ENCODE measurements at regions not wholly inside any gene's neighbourhood (a gene's known extent, or its start where the extent isn't known, plus 50 kb on each side); places are given as distances from the start of the nearest gene placed in this dataset.

GRCh38 chr18:5653802-5654201 lies 110.0 kb upstream of the EPB41L3 start:
- no peak overlapping the region for H3K27ac Mint-ChIP-seq (ENCODE audit: low read depth, unreplicated experiment)
- peaks cover under 1% of the 10 kb centered on the region for H3K9me3 Mint-ChIP-seq (ENCODE audit: unreplicated experiment)
- no peak for TF ChIP-seq CTCF (IDR thresholded peaks at IDR 0.05; ENCODE audit: unreplicated experiment)
- CTCF ChIA-PET, result interaction anchor here (1.0 kb wide), 1 partner anchor 31 kb away, joined by 3 read pairs; no protein-coding TSS in a partner anchor
- POLR2A ChIA-PET, result no interaction called here
- no peaks in the 10 kb centered on the region for H3K27me3 Mint-ChIP-seq (ENCODE audit: insufficient read depth, unreplicated experiment)
- no peaks in the 10 kb centered on the region for H3K36me3 Mint-ChIP-seq (ENCODE audit: insufficient read depth, unreplicated experiment)
- intact Hi-C loops (cut with micrococcal nuclease), result no loop called here
- DNase-seq (ENCODE audit: unreplicated experiment), result no peak
- H3K4me1 Mint-ChIP-seq (ENCODE audit: insufficient read depth, unreplicated experiment), result peaks cover 5% of the 10 kb centered on the region
- no TSS peak for BruUV-seq (replicated peaks)
- H3K4me3 Mint-ChIP-seq (ENCODE audit: unreplicated experiment), result no peak overlapping the region

GRCh38 chr18:5651736-5652135 lies 107.9 kb upstream of the EPB41L3 start:
- no peaks in the 10 kb centered on the region for H3K36me3 Mint-ChIP-seq (ENCODE audit: insufficient read depth, unreplicated experiment)
- DNase-seq (ENCODE audit: unreplicated experiment), result no peak
- BruUV-seq (replicated peaks), result no TSS peak
- ChIA-PET POLR2A (no interaction called here), CTCF (interaction anchor here (0.6 to 0.7 kb wide), 3 partner anchors 48 to 799 kb away, joined by 3 to 4 read pairs (median 3); no protein-coding TSS in a partner anchor)
- intact Hi-C loops (cut with micrococcal nuclease), result no loop called here
- H3K27ac Mint-ChIP-seq (ENCODE audit: low read depth, unreplicated experiment), result no peak overlapping the region
- H3K4me1 Mint-ChIP-seq (ENCODE audit: insufficient read depth, unreplicated experiment), result peaks cover 5% of the 10 kb centered on the region
- H3K4me3 Mint-ChIP-seq (ENCODE audit: unreplicated experiment), result no peak overlapping the region
- TF ChIP-seq CTCF (IDR thresholded peaks at IDR 0.05; ENCODE audit: unreplicated experiment), result no peak
- peaks cover 7% of the 10 kb centered on the region for H3K9me3 Mint-ChIP-seq (ENCODE audit: unreplicated experiment)
- H3K27me3 Mint-ChIP-seq (ENCODE audit: insufficient read depth, unreplicated experiment), result no peaks in the 10 kb centered on the region

- TF ChIP-seq CTCF (IDR thresholded peaks at IDR 0.05; ENCODE audit: unreplicated experiment), result no peak
- no peaks in the 10 kb centered on the region for H3K27me3 Mint-ChIP-seq (ENCODE audit: insufficient read depth, unreplicated experiment)
- ChIA-PET CTCF (no interaction called here), POLR2A (no interaction called here)
- no TSS peak for BruUV-seq (replicated peaks)
- DNase-seq (ENCODE audit: unreplicated experiment), result no peak
- H3K9me3 Mint-ChIP-seq (ENCODE audit: unreplicated experiment), result peaks cover 7% of the 10 kb centered on the region
- H3K27ac Mint-ChIP-seq (ENCODE audit: low read depth, unreplicated experiment), result no peak overlapping the region
- H3K4me3 Mint-ChIP-seq (ENCODE audit: unreplicated experiment), result no peak overlapping the region
- intact Hi-C loops (cut with micrococcal nuclease), result no loop called here
- H3K4me1 Mint-ChIP-seq (ENCODE audit: insufficient read depth, unreplicated experiment), result peaks cover 5% of the 10 kb centered on the region
- no peaks in the 10 kb centered on the region for H3K36me3 Mint-ChIP-seq (ENCODE audit: insufficient read depth, unreplicated experiment)
Measured at GRCh38 chr18:5649439-5649838, 105.6 kb upstream of the EPB41L3 start.

GRCh38 chr18:5646739-5647138 lies 102.9 kb upstream of the EPB41L3 start:
- H3K9me3 Mint-ChIP-seq (ENCODE audit: unreplicated experiment), result peaks cover 7% of the 10 kb centered on the region

More at GRCh38 chr18:5646739-5647138, 102.9 kb upstream of the EPB41L3 start:
- ChIA-PET CTCF (no interaction called here), POLR2A (no interaction called here)
- no peak for DNase-seq (ENCODE audit: unreplicated experiment)
- TF ChIP-seq CTCF (IDR thresholded peaks at IDR 0.05; ENCODE audit: unreplicated experiment), result no peak
- no TSS peak for BruUV-seq (replicated peaks)
- Mint-ChIP-seq H3K36me3 (ENCODE audit: insufficient read depth, unreplicated experiment) (no peaks in the 10 kb centered on the region), H3K4me1 (ENCODE audit: insufficient read depth, unreplicated experiment) (peaks cover 5% of the 10 kb centered on the region), H3K27me3 (ENCODE audit: insufficient read depth, unreplicated experiment) (no peaks in the 10 kb centered on the region), H3K4me3 (ENCODE audit: unreplicated experiment) (no peak overlapping the region), H3K27ac (ENCODE audit: low read depth, unreplicated experiment) (no peak overlapping the region)
- intact Hi-C loops (cut with micrococcal nuclease), result no loop called here
